Panc1 (cell line): ENCODE measurements at regions not wholly inside any gene's neighbourhood (a gene's known extent, or its start where the extent isn't known, plus 50 kb on each side); places are given as distances from the start of the nearest gene placed in this dataset.
"Not testable (repeated sequence)": the region's sequence is repeated elsewhere in the genome, so short reads cannot be mapped to it uniquely, and the experiment has no call there.

Source experiments
- ATAC-seq: fragments of 200-7000 bp; cut with Tn5 transposase; 2 replicates; pipeline ENCODE4 v1.9.1; 2020; ENCODE audit warnings: mild to moderate bottlenecking, moderate library complexity
- BruUV-seq: library from RNA; stranded (reverse); fragments of 400-500 nt; replicated peaks from 2 replicates; lab custom pipeline; 2021; lab: Mats Ljungman, UMichigan
- CTCF ChIA-PET: fragments of 300-600 bp; sonication (Branson Sonifier 250); formaldehyde crosslinking; loops from one replicate; lab custom pipeline; 2022; ENCODE audit warnings: antibody characterized with exemption; lab: Charles Lee
- POLR2A ChIA-PET: fragments of 300-600 bp; sonication (Branson Sonifier 250); formaldehyde crosslinking; loops from one replicate; lab custom pipeline; 2022; ENCODE audit warnings: antibody characterized with exemption; lab: Charles Lee
- DNase-seq: peaks from one replicate; pipeline ENCODE4 v3.0.0-alpha.2; 2010; ENCODE audit warnings: low read depth, low spot score
- H3K27ac ChIP-seq: 2 replicates; pipeline ENCODE4 v1.5.1; 2011; ENCODE audit warnings: mild to moderate bottlenecking, low read length, inconsistent platforms
- H3K27me3 ChIP-seq: fragments of 200-500 bp; sonication (Bioruptor generic); 2 replicates; pipeline ENCODE4 v1.6.0; 2014; ENCODE audit warnings: low read length, inconsistent platforms; ENCODE audit not compliant: control insufficient read depth, insufficient read depth
- H3K36me3 ChIP-seq: fragments of 200-500 bp; sonication (Bioruptor generic); 2 replicates; pipeline ENCODE4 v1.5.1; 2014; ENCODE audit warnings: inconsistent platforms, mild to moderate bottlenecking, low read length, moderate library complexity; ENCODE audit not compliant: control insufficient read depth, insufficient read depth
- H3K4me1 ChIP-seq: 2 replicates; pipeline ENCODE4 v1.5.1; 2011; ENCODE audit warnings: inconsistent platforms, mild to moderate bottlenecking, low read length, moderate library complexity; ENCODE audit not compliant: control insufficient read depth, insufficient read depth
- H3K4me3 ChIP-seq, 2 experiments: 2 replicates each; pipeline ENCODE4 v1.5.1; 2011 to 2012; ENCODE audit warnings: low read depth in 2 of 2, low read length in 2 of 2, mild to moderate bottlenecking in 2 of 2, inconsistent platforms in 1 of 2, moderate library complexity in 1 of 2
- H3K9me3 ChIP-seq: fragments of 200-500 bp; sonication (Bioruptor generic); 2 replicates; pipeline ENCODE4 v1.5.1; 2014; ENCODE audit warnings: low read depth, mild to moderate bottlenecking, inconsistent platforms, low read length, moderate library complexity; ENCODE audit not compliant: control insufficient read depth, insufficient read depth
- CTCF ChIP-seq: fragments of 450-650 bp; IDR thresholded peaks from 2 replicates; pipeline ENCODE4 v1.5.1; 2017; ENCODE audit warnings: mild to moderate bottlenecking
- POLR2AphosphoS5 ChIP-seq: IDR thresholded peaks from 2 replicates; pipeline ENCODE4 v1.6.1; 2012; ENCODE audit warnings: mild to moderate bottlenecking, low read depth, low read length, moderate library complexity
- REST ChIP-seq, 2 experiments: IDR thresholded peaks; 2 replicates each; pipeline ENCODE4 v1.6.1; 2011 to 2012; ENCODE audit warnings: low read depth in 2 of 2, control low read depth in 1 of 2, low read length in 1 of 2, mild to moderate bottlenecking in 1 of 2, moderate library complexity in 1 of 2; ENCODE audit not compliant: insufficient read depth in 1 of 2
- SIN3A ChIP-seq: IDR thresholded peaks from 2 replicates; pipeline ENCODE4 v1.6.1; 2012; ENCODE audit warnings: low read depth, mild to moderate bottlenecking, low read length, moderate library complexity, borderline replicate concordance; ENCODE audit not compliant: insufficient read depth
- TCF7L2 ChIP-seq: IDR thresholded peaks from 2 replicates; pipeline ENCODE4 v1.6.1; 2011; ENCODE audit warnings: mild to moderate bottlenecking, low read depth, low read length, inconsistent platforms
- in situ Hi-C: cut with HindIII; loops from 2 replicates; pipeline ENCODE4 v1.10.0; 2016; ENCODE audit warnings: low sequenced_read_pairs, low pct_unique_long_range_greater_than_20kb
- intact Hi-C: fragments of 100-400 bp; cut with micrococcal nuclease; formaldehyde crosslinking; loops from one replicate; pipeline ENCODE4 v1.10.0; 2022; ENCODE audit not compliant: unreplicated experiment

- H3K4me1 ChIP-seq, DNase-seq, H3K27me3 ChIP-seq, CTCF ChIA-PET, intact Hi-C loops, H3K4me3 ChIP-seq, H3K9me3 ChIP-seq, H3K27ac ChIP-seq, in situ Hi-C loops, BruUV-seq, POLR2A ChIA-PET, ATAC-seq, H3K36me3 ChIP-seq: not testable (repeated sequence)
These were observed 206.3 kb downstream of the SLC38A4 start for GRCh38 chr12:46619474-46619873.

DNA sequence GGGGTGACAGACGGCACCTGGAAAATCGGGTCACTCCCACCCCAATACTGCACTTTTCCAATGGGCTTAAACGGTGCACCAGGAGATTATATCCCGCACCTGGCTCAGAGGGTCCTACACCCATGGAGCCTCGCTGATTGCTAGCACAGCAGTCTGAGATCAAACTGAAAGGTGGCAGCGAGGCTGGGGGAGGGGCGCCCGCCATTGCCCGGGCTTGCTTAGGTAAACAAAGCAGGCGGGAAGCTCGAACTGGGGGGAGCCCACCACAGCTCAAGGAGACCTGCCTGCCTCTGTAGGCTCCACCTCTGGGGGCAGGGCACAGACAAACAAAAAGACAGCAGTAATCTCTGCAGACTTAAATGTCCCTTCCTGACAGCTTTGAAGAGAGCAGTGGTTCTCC lies 208.1 kb downstream of the SLC38A4 start:
- H3K9me3 ChIP-seq, BruUV-seq, H3K27ac ChIP-seq, in situ Hi-C loops, DNase-seq, POLR2A ChIA-PET, ATAC-seq, intact Hi-C loops, H3K27me3 ChIP-seq, H3K36me3 ChIP-seq, H3K4me3 ChIP-seq, H3K4me1 ChIP-seq, CTCF ChIA-PET: not testable (repeated sequence)

DNA sequence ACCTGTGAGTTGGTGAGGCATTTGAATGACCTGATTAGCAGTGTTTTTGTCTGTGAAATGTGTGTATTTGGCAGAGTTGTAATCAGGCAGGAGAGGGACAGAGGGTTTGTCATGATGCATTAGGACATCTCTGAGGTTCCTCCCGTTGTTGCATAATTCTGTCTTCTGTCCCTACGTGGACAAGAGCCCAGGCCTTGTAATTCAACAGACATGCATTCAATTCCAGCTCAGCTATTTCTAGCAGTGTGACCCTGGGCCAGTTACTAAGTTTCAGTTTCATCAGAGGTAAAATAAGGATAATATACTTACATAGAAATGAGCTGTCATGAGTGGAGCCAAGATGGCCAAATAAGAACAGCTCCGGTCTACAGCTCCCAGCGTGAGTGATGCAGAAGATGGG lies 208.6 kb downstream of the SLC38A4 start:
- Histone ChIP-seq H3K27me3 (no peaks in the 10 kb centered on the region), H3K27ac (no peak overlapping the region), H3K9me3 (peaks cover 4% of the 10 kb centered on the region; the same call in 1 of the 2 replicates), H3K4me3 (no peak overlapping the region), H3K36me3 (no peaks in the 10 kb centered on the region), H3K4me1 (no peaks in the 10 kb centered on the region)
- no peak for TF ChIP-seq TCF7L2
- TF ChIP-seq REST (IDR thresholded peaks at IDR 0.05; ENCODE audit: insufficient read depth in 1 of 2, low read depth in 2 of 2, low read length in 1 of 2), result no peak
- no peak for TF ChIP-seq CTCF
- TF ChIP-seq POLR2AphosphoS5, result no peak
- no peak for TF ChIP-seq SIN3A
- CTCF ChIA-PET, result no interaction called here
- POLR2A ChIA-PET, result no interaction called here
- DNase-seq (no peak), ATAC-seq (no peak)
- BruUV-seq, result no TSS peak
- in situ Hi-C loops, result no loop called here
- intact Hi-C loops, result no loop called here
